RWPE1 (cell line): ENCODE measurements at regions not wholly inside any gene's neighbourhood (a gene's known extent, or its start where the extent isn't known, plus 50 kb on each side); places are given as distances from the start of the nearest gene placed in this dataset.

Experiments
- CTCF ChIA-PET: fragments of 350-600 bp; sonication (Branson Sonifier 250); formaldehyde crosslinking; extraction: SDS; loops from one replicate; lab custom pipeline; 2021; lab: Yijun Ruan, JAX
- POLR2A ChIA-PET: fragments of 400-600 bp; formaldehyde crosslinking; extraction: SDS; loops from one replicate; lab custom pipeline; 2020; ENCODE audit warnings: antibody characterized with exemption; ENCODE audit not compliant: low non-redundant PET; lab: Yijun Ruan, JAX
- DNase-seq: peaks from one replicate; pipeline ENCODE4 v3.0.0; 2012; ENCODE audit warnings: low spot score
- H3K27ac ChIP-seq: fragments of 450-650 bp; 2 replicates; pipeline ENCODE4 v1.5.1; 2017
- CTCF ChIP-seq: fragments of 450-650 bp; conservative IDR thresholded peaks from 2 replicates; pipeline ENCODE4 v1.5.1; 2017; ENCODE audit warnings: low read depth, mild to moderate bottlenecking

DNA sequence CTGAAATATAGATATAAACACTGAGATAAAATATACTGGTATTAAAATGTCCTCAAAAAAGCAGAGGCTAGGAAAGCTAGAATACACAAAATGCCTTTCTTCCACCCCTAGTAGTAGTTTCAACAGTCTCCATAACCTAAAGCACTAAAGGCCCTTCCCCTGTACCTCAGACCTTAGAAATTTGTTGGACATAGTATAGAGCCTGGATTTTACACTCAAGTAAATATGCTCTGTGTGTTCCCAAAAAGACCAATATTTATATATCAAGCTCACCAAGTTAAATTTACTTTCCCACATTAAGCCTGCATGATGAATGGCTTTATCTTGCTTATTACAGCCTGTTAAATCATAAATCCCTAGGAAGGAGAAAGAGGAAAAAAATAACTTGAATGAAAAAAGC is 378.7 kb upstream of the AZI2 start:
- TF ChIP-seq CTCF: no peak
- ChIA-PET POLR2A (no interaction called here), CTCF (interaction anchor here (0.6 kb wide), 2 partner anchors 69 to 156 kb away, joined by 3 read pairs; no protein-coding TSS in a partner anchor)
- no peak overlapping the region for H3K27ac ChIP-seq
- DNase-seq: no peak

GRCh38 chr3:28738425-28738824 is 389.8 kb upstream of the AZI2 start:
- H3K27ac ChIP-seq: no peak overlapping the region
- TF ChIP-seq CTCF: no peak
- ChIA-PET CTCF (no interaction called here), POLR2A (no interaction called here)
- no peak for DNase-seq

DNA sequence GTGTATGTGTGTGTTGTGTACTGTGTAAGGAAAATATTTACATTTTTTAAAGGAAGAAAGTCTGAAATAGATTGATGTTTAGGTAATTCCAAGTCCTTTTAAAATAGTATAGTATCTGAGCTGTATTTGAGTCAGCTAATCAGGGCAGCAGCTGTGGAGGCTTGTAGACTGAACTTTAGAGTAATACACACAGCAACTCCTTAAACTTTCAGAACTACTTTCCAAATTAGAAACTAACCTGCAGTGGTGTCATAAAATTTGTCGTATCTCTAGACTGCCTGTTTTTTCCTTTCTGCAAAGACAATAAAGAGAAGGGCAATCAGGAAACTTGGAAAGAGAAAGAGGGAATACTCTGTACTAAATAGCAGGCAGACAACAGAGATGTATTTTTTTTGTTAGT is 391.0 kb upstream of the AZI2 start:
- CTCF ChIA-PET: interaction anchor here (0.6 kb wide), 1 partner anchor 40 kb away, joined by 4 read pairs; no protein-coding TSS in a partner anchor

GRCh38 chr3:28743271-28743670 is 394.6 kb upstream of the AZI2 start:
- TF ChIP-seq CTCF: no peak

More for the DNA sequence above, 391.0 kb upstream of the AZI2 start:
- TF ChIP-seq CTCF: no peak
- POLR2A ChIA-PET: no interaction called here
- DNase-seq: no peak
- H3K27ac ChIP-seq: no peak overlapping the region

GRCh38 chr3:28743831-28744230 is 395.2 kb upstream of the AZI2 start:
- no peak for DNase-seq
- ChIA-PET CTCF (no interaction called here), POLR2A (no interaction called here)
- TF ChIP-seq CTCF: no peak
- no peak overlapping the region for H3K27ac ChIP-seq

More at GRCh38 chr3:28743271-28743670, 394.6 kb upstream of the AZI2 start:
- no peak overlapping the region for H3K27ac ChIP-seq
- ChIA-PET POLR2A (no interaction called here), CTCF (no interaction called here)
- DNase-seq: no peak

DNA sequence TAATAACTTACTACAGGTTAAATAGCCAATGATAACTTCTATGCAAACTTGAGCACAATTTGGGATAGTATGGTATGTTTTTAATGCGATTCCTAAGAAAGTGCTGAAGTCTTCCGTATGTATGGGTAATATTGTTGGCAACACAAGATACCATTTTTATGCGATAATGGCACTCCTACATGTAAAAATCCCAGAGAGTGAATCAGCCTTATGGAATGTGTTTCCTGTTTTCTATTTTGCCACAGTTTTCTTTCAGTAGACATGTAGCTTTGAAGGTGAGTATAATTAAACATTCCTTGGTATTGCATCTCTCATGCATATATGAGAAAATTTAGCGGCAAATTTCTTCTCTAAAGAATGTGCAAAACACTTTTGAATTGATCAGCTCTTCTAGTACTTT is 396.8 kb upstream of the AZI2 start:
- TF ChIP-seq CTCF: no peak
- ChIA-PET POLR2A (no interaction called here), CTCF (no interaction called here)
- DNase-seq: peak; percentile 4
- no peak overlapping the region for H3K27ac ChIP-seq
